ENCODE measurements at regions not wholly inside any gene's neighbourhood (a gene's known extent, or its start where the extent isn't known, plus 50 kb on each side); places are given as distances from the start of the nearest gene placed in this dataset.
"Not testable (repeated sequence)": the region's sequence is repeated elsewhere in the genome, so short reads cannot be mapped to it uniquely, and the experiment has no call there.

GRCh38 chr12:124379938-124380754, 85.3 kb downstream of the RFLNA start:
- DNase-seq = no peak

GRCh38 chr12:124379379-124379937, 84.6 kb downstream of the RFLNA start:
- no peak for DNase-seq

- no peak for DNase-seq
These were observed 84.0 kb downstream of the RFLNA start for GRCh38 chr12:124378926-124379325.

- no peak for DNase-seq
These were observed 83.2 kb downstream of the RFLNA start for GRCh38 chr12:124377981-124378509.

DNA sequence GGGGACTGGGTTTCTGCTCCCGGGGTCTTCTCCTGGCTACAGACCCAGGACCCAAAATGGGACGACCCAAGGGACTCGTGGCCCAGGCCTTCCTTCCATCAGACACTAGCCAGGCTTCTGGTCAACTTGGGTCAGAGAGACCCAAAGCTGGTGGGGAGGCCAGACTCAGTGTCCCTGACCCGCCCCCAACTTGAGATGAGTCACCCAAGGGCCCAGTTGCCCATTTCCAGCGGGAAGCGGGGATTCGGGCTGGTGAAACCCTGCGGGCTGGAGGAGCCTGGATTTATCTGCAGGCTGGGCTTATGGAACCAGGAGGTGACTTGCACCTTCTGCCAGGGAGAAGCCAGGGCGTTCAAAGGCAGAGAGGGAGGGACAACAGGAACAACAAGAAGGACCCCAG, 81.5 kb downstream of the RFLNA start:
- DNase-seq = no peak

- no peak for DNase-seq
These were observed 80.9 kb downstream of the RFLNA start for GRCh38 chr12:124375789-124376175.

GRCh38 chr12:124375141-124375788, 80.4 kb downstream of the RFLNA start:
- DNase-seq = no peak

GRCh38 chr12:124374567-124374966, 79.7 kb downstream of the RFLNA start:
- no peak for DNase-seq

DNA sequence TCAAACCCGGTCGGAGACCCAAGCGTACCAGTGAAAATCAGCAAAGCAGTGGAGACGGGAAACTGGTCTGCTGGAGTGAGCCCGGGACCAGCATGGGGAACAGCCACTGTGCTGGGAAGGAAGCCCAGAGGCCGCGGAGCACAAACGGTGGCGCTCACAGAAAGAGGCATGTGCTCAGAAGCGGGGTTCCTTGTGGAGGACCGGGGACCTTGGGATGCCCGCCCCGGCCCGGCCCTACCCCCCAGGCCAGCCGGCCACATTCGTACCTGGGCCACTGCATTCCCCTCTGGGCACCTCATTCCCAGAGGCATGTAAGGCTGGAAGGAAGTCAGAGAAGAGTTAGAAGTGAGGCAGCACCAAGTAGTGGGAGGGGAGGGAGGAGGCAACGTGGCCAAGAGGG, 79.3 kb downstream of the RFLNA start:
- DNase-seq = no peak

DNA sequence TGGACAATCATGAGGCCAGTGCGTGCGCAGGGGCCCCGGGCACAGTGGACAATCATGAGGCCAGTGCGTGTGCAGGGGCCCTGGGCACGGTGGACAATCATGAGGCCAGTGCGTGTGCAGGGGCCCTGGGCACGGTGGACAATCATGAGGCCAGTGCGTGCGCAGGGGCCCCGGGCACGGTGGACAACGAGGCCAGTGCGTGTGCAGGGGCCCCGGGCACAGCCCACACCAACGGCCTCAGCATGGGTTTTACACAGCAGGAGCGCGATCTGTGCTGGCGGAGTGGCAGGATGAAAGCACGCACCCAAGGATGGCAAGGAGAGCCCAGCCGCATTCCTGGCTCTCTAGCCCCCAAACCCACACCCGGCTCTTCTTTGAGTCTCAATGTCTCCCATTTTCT, 78.8 kb downstream of the RFLNA start:
- DNase-seq = not testable (repeated sequence)

- DNase-seq = no peak
These were observed 77.9 kb downstream of the RFLNA start for GRCh38 chr12:124372831-124373230.

DNA sequence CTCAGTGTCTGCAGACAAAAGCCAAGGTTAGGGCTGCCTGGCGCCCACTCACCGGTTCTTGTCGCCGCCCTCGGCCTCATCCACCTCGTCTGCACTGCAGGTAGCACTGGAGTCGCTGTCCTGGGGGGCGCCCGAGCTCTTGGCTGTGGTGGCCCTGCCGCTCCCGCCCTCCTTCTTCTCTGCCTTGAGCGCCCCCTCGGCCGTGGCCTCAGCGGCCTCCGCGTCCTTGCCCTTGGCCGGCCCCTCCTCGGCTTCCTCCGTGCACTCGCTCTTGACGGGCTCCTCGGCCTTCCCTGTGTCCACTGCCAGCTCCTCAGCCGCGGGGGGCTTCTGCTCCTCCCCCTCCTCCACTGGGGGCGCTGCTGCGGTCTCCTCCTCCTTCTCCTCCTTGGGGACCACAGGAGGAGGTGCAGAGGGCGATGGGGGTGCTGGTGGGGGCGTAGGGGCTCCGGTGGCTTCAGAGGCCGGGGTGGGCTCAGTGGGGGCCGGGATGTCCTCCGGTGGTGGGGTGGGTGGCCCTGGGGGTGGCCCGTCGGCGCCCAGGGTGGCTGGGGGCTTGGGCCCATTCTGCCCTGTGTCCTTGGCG, 77.2 kb downstream of the RFLNA start:
- DNase-seq = no peak

DNA sequence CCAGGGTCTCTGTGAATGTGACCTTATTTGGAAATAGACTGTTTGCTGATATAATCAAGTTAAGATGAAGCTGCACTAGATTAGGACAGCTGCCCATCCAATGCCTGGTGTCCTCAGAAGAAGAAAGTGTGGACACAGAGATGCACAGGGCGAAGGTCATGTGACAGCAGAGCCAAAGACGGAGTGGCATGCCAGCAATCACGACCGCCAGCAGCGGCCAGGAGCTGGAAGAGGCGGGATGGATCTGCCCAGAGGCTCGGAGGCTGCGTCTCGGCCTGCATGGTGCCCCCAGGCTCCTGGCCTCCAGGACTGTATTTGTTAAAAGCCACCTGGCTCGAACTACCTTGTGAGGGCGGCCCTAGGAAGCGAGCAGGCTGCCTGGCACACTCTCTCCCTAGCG, 76.5 kb downstream of the RFLNA start:
- no peak for DNase-seq

GRCh38 chr12:124370851-124371250, 76.0 kb downstream of the RFLNA start:
- no peak for DNase-seq

- DNase-seq = no peak
These were observed 75.5 kb downstream of the RFLNA start for GRCh38 chr12:124370384-124370783.

DNA sequence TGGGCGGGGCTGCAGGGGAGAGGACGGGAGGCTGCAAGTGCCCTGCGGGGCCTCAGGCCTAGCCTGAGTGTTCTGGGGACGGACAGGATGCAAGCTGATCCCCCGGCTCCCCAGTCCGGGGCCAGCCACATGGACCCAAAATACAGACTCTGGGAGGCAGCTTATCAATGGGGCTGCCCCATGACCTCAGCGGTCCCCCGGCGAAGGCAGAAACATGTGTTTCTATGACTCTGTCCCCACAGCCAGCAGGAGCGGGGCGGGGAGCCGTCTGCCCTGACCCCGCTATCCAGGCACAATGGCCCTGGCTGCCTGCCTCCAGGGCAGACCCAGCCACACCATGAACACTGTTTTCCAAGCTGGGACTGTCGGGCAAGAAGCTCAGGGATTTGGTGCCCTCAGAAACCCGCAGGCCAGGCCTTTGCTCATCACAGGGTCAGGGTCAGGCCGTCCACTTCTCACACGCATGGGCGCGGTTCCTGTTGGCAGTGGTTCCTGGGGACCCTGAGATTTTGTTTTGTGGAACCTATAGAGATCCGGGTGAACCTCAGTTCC, 75.0 kb downstream of the RFLNA start:
- DNase-seq = no peak

- no peak for DNase-seq
These were observed 74.3 kb downstream of the RFLNA start for GRCh38 chr12:124369055-124369826.

- DNase-seq = no peak
These were observed 73.6 kb downstream of the RFLNA start for GRCh38 chr12:124368421-124369032.

DNA sequence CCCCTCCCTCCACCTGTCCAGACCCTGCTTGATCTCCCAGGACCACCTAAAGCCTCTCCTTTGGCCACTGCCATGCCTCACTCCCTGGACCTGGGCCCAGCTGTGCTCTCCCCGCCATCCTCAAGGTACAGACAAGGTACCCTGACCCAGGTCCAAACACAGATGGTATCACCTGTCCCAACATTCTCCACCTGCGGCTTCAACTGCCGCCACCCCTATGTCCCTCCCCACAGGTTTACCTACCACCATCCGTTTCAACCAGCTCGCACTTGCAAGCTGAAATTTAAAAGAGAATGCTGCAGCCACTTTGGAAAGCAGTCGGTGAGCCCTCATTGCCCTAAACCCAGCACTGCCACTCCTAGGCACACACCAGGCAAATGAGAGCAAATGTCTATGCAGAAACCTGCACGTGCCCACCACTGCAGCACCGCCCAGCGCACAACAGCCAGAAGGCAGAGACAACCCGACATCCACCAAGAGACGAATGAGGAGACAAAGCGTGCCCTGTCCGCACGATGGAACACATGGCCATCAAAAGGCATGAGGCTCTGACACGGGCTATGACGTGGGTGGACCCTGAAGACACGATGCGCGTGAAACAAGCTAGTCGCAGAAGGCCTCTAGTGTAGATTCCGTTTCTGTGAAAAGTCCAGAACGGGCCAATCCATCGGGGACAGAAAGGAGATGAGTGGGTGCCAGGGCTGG, 71.0 kb downstream of the RFLNA start:
- no peak for DNase-seq

Data from stimulated activated CD4-positive, alpha-beta T cell treated with anti-CD3 and anti-CD28 coated beads, Interleukin-4, amount 100 ng/mL, for 1 hour (primary cell).